Tibial artery (tissue), 4 donors: ENCODE measurements at regions not wholly inside any gene's neighbourhood (a gene's known extent, or its start where the extent isn't known, plus 50 kb on each side); places are given as distances from the start of the nearest gene placed in this dataset.

Experiments
- DNase-seq, 2 donors: peaks; one replicate each; pipeline ENCODE4 v3.0.0-alpha.2; 2019
- H3K27ac ChIP-seq, 2 donors: fragments of 200-600 bp; sonication (generic) in 1 of 2; 1 replicate in 1 of 2; 2 replicates in 1 of 2; pipeline ENCODE4 v1.5.1; 2018 to 2019; ENCODE audit warnings: mild to moderate bottlenecking in 1 of 2
- H3K27me3 ChIP-seq, 2 donors: fragments of 200-600 bp; sonication (generic) in 1 of 2; one replicate each; pipeline versions ENCODE4 v1.5.1 to v1.6.0; 2016 to 2019
- H3K36me3 ChIP-seq, 3 donors: fragments of 200-600 bp; sonication (generic) in 2 of 3; one replicate each; pipeline ENCODE4 v1.5.1; 2016 to 2019; ENCODE audit warnings: mild to moderate bottlenecking in 2 of 3
- H3K4me1 ChIP-seq, 4 donors: fragments of 200-600 bp; sonication (generic) in 2 of 4; 1 replicate in 3 of 4; 2 replicates in 1 of 4; pipeline ENCODE4 v1.5.1; 2016 to 2019
- H3K4me3 ChIP-seq, 2 donors: fragments of 200-600 bp; sonication (generic) in 1 of 2; 1 replicate in 1 of 2; 2 replicates in 1 of 2; pipeline ENCODE4 v1.5.1; 2018 to 2019; ENCODE audit warnings: mild to moderate bottlenecking in 2 of 2
- H3K9me3 ChIP-seq, 3 donors: fragments of 200-600 bp; sonication (generic) in 1 of 3; one replicate each; pipeline ENCODE4 v1.5.1; 2016 to 2019
- CTCF ChIP-seq, 2 experiments: fragments of 200-600 bp in 1 of 2; fragments of 450-650 bp in 1 of 2; IDR thresholded peaks; one replicate each; pipeline ENCODE4 v1.5.1; 2017 to 2019; ENCODE audit warnings: antibody characterized with exemption in 2 of 2, mild to moderate bottlenecking in 1 of 2, moderate library complexity in 1 of 2
- intact Hi-C: fragments of 100-400 bp; cut with DNase I; formaldehyde crosslinking; loops from one replicate; pipeline ENCODE4 v1.15.0; 2023; ENCODE audit warnings: low total_unique reads

- H3K36me3 ChIP-seq = no peaks in the 10 kb centered on the region
- no peak overlapping the region for H3K4me3 ChIP-seq
- no peak overlapping the region for H3K27ac ChIP-seq
- no peaks in the 10 kb centered on the region for H3K27me3 ChIP-seq
- intact Hi-C loops = no loop called here
- TF ChIP-seq CTCF (IDR thresholded peaks at IDR 0.05) = no peak
- H3K9me3 ChIP-seq = no peaks in the 10 kb centered on the region
- H3K4me1 ChIP-seq = peaks cover 0 to 21% (median 0%) of the 10 kb centered on the region in 4 donors
- DNase-seq = no peak
Measured at GRCh38 chr7:80309377-80309776, 174.7 kb downstream of the GNAI1 start.

- no peak for DNase-seq
- no peaks in the 10 kb centered on the region for H3K27me3 ChIP-seq
Measured at GRCh38 chr7:80307227-80307856, 172.7 kb downstream of the GNAI1 start.

GRCh38 chr7:80303315-80303714 is 168.7 kb downstream of the GNAI1 start:
- Histone ChIP-seq H3K4me1 (no peaks in the 10 kb centered on the region), H3K9me3 (no peaks in the 10 kb centered on the region), H3K36me3 (no peaks in the 10 kb centered on the region), H3K27ac (no peak overlapping the region), H3K27me3 (no peaks in the 10 kb centered on the region), H3K4me3 (no peak overlapping the region)
- no peak for DNase-seq
- no peak for TF ChIP-seq CTCF (IDR thresholded peaks at IDR 0.05)
- intact Hi-C loops = no loop called here

More at GRCh38 chr7:80307227-80307856, 172.7 kb downstream of the GNAI1 start:
- TF ChIP-seq CTCF (IDR thresholded peaks at IDR 0.05) = no peak
- Histone ChIP-seq H3K9me3 (no peaks in the 10 kb centered on the region), H3K4me1 (peaks cover 0 to 18% (median 0%) of the 10 kb centered on the region in 4 donors), H3K27ac (no peak overlapping the region), H3K4me3 (no peak overlapping the region), H3K36me3 (no peaks in the 10 kb centered on the region)
- intact Hi-C loops = no loop called here

- no peak for DNase-seq
- intact Hi-C loops = no loop called here
- Histone ChIP-seq H3K9me3 (no peaks in the 10 kb centered on the region), H3K27me3 (no peaks in the 10 kb centered on the region), H3K27ac (no peak overlapping the region), H3K36me3 (no peaks in the 10 kb centered on the region), H3K4me3 (no peak overlapping the region), H3K4me1 (no peaks in the 10 kb centered on the region)
- TF ChIP-seq CTCF (IDR thresholded peaks at IDR 0.05) = no peak
Measured at GRCh38 chr7:80302636-80303035, 168.0 kb downstream of the GNAI1 start.

GRCh38 chr7:80302078-80302477 is 167.4 kb downstream of the GNAI1 start:
- Histone ChIP-seq H3K36me3 (no peaks in the 10 kb centered on the region), H3K27ac (no peak overlapping the region), H3K9me3 (peaks cover 0 to 2% (median 0%) of the 10 kb centered on the region in 3 donors), H3K4me1 (no peaks in the 10 kb centered on the region), H3K27me3 (no peaks in the 10 kb centered on the region), H3K4me3 (no peak overlapping the region)
- no peak for TF ChIP-seq CTCF (IDR thresholded peaks at IDR 0.05)
- DNase-seq = no peak
- intact Hi-C loops = no loop called here

- no peak for DNase-seq
- no peak overlapping the region for H3K4me3 ChIP-seq
- H3K27ac ChIP-seq = no peak overlapping the region
- H3K9me3 ChIP-seq = peaks cover 0 to 22% (median 0%) of the 10 kb centered on the region in 3 donors
- H3K36me3 ChIP-seq = no peaks in the 10 kb centered on the region
- no peaks in the 10 kb centered on the region for H3K4me1 ChIP-seq
- no peak for TF ChIP-seq CTCF (IDR thresholded peaks at IDR 0.05)
- H3K27me3 ChIP-seq = no peaks in the 10 kb centered on the region
- intact Hi-C loops = no loop called here
Measured at GRCh38 chr7:80298201-80298600, 163.6 kb downstream of the GNAI1 start.
